ENCODE measurements at regions not wholly inside any gene's neighbourhood (a gene's known extent, or its start where the extent isn't known, plus 50 kb on each side); places are given as distances from the start of the nearest gene placed in this dataset.
"Not testable (repeated sequence)": the region's sequence is repeated elsewhere in the genome, so short reads cannot be mapped to it uniquely, and the experiment has no call there.

GRCh38 chr6:160818934-160819333 is 116.9 kb downstream of the PLG start:
- Mint-ChIP-seq H3K36me3 (ENCODE audit: insufficient read depth, unreplicated experiment) (no peaks in the 10 kb centered on the region), H3K27ac (ENCODE audit: unreplicated experiment) (no peak overlapping the region), H3K27me3 (ENCODE audit: unreplicated experiment) (no peaks in the 10 kb centered on the region), H3K4me3 (ENCODE audit: low read depth, unreplicated experiment) (no peak overlapping the region), H3K9me3 (ENCODE audit: low read depth, unreplicated experiment) (no peaks in the 10 kb centered on the region), H3K4me1 (ENCODE audit: low read depth, unreplicated experiment) (no peaks in the 10 kb centered on the region)
- TF ChIP-seq, protein P1, sequence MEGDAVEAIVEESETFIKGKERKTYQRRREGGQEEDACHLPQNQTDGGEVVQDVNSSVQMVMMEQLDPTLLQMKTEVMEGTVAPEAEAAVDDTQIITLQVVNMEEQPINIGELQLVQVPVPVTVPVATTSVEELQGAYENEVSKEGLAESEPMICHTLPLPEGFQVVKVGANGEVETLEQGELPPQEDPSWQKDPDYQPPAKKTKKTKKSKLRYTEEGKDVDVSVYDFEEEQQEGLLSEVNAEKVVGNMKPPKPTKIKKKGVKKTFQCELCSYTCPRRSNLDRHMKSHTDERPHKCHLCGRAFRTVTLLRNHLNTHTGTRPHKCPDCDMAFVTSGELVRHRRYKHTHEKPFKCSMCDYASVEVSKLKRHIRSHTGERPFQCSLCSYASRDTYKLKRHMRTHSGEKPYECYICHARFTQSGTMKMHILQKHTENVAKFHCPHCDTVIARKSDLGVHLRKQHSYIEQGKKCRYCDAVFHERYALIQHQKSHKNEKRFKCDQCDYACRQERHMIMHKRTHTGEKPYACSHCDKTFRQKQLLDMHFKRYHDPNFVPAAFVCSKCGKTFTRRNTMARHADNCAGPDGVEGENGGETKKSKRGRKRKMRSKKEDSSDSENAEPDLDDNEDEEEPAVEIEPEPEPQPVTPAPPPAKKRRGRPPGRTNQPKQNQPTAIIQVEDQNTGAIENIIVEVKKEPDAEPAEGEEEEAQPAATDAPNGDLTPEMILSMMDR (IDR thresholded peaks at IDR 0.05; ENCODE audit: unreplicated experiment) = no peak
- intact Hi-C loops (cut with micrococcal nuclease; ENCODE audit: unreplicated experiment) = no loop called here
- DNase-seq = no peak
- CTCF ChIA-PET = no interaction called here
- BruUV-seq (replicated peaks) = no TSS peak

- DNase-seq; H3K4me1 Mint-ChIP-seq (ENCODE audit: low read depth, unreplicated experiment); H3K27me3 Mint-ChIP-seq (ENCODE audit: unreplicated experiment); H3K36me3 Mint-ChIP-seq (ENCODE audit: insufficient read depth, unreplicated experiment); H3K9me3 Mint-ChIP-seq (ENCODE audit: low read depth, unreplicated experiment); CTCF ChIA-PET; intact Hi-C loops (cut with micrococcal nuclease; ENCODE audit: unreplicated experiment); H3K4me3 Mint-ChIP-seq (ENCODE audit: low read depth, unreplicated experiment); H3K27ac Mint-ChIP-seq (ENCODE audit: unreplicated experiment); BruUV-seq (replicated peaks): not testable (repeated sequence)
Observed at GRCh38 chr6:160820661-160821060, 118.6 kb downstream of the PLG start.

GRCh38 chr6:160831739-160832138 is 129.7 kb downstream of the PLG start:
- no peaks in the 10 kb centered on the region for H3K36me3 Mint-ChIP-seq (ENCODE audit: insufficient read depth, unreplicated experiment)
- CTCF ChIA-PET = no interaction called here
- intact Hi-C loops (cut with micrococcal nuclease; ENCODE audit: unreplicated experiment) = no loop called here

GRCh38 chr6:160832422-160832821 is 130.4 kb downstream of the PLG start:
- H3K4me1 Mint-ChIP-seq (ENCODE audit: low read depth, unreplicated experiment) = peaks cover 8% of the 10 kb centered on the region
- intact Hi-C loops (cut with micrococcal nuclease; ENCODE audit: unreplicated experiment) = no loop called here
- TF ChIP-seq, protein P1 (IDR thresholded peaks at IDR 0.05; ENCODE audit: unreplicated experiment) = no peak
- no peak overlapping the region for H3K27ac Mint-ChIP-seq (ENCODE audit: unreplicated experiment)
- H3K4me3 Mint-ChIP-seq (ENCODE audit: low read depth, unreplicated experiment) = no peak overlapping the region
- H3K27me3 Mint-ChIP-seq (ENCODE audit: unreplicated experiment) = no peaks in the 10 kb centered on the region
- H3K36me3 Mint-ChIP-seq (ENCODE audit: insufficient read depth, unreplicated experiment) = no peaks in the 10 kb centered on the region
- H3K9me3 Mint-ChIP-seq (ENCODE audit: low read depth, unreplicated experiment) = no peaks in the 10 kb centered on the region
- DNase-seq = no peak
- no TSS peak for BruUV-seq (replicated peaks)
- CTCF ChIA-PET = no interaction called here

More at GRCh38 chr6:160831739-160832138, 129.7 kb downstream of the PLG start:
- TF ChIP-seq, protein P1 (IDR thresholded peaks at IDR 0.05; ENCODE audit: unreplicated experiment) = no peak
- Mint-ChIP-seq H3K4me1 (ENCODE audit: low read depth, unreplicated experiment) (peaks cover 8% of the 10 kb centered on the region), H3K27me3 (ENCODE audit: unreplicated experiment) (no peaks in the 10 kb centered on the region), H3K27ac (ENCODE audit: unreplicated experiment) (no peak overlapping the region), H3K9me3 (ENCODE audit: low read depth, unreplicated experiment) (no peaks in the 10 kb centered on the region), H3K4me3 (ENCODE audit: low read depth, unreplicated experiment) (no peak overlapping the region)
- DNase-seq = no peak
- no TSS peak for BruUV-seq (replicated peaks)

DNA sequence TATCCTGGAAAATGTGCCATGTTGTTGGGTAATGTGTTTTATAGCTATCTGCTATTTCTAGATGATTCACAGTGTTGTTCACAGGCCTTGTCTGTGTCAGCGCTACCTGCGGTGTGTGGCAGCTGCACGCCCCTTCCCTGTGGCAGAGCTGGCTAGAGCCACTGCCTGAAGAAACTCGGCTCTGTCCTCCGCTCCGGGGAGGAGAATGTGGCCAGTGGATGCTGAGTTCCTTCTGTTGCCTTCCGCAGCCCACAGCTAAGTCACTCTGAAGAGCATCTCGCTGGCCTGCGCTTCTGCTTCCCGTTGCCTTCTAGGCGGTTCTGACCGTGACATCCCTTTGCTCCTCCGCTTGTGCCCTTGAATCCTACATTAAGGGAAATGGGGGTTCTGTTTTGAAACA is 135.1 kb downstream of the PLG start:
- BruUV-seq (replicated peaks) = no TSS peak
- intact Hi-C loops (cut with micrococcal nuclease; ENCODE audit: unreplicated experiment) = no loop called here
- TF ChIP-seq, protein P1 (IDR thresholded peaks at IDR 0.05; ENCODE audit: unreplicated experiment) = no peak
- H3K9me3 Mint-ChIP-seq (ENCODE audit: low read depth, unreplicated experiment) = no peaks in the 10 kb centered on the region
- no peak overlapping the region for H3K27ac Mint-ChIP-seq (ENCODE audit: unreplicated experiment)
- no peaks in the 10 kb centered on the region for H3K4me1 Mint-ChIP-seq (ENCODE audit: low read depth, unreplicated experiment)
- no peak overlapping the region for H3K4me3 Mint-ChIP-seq (ENCODE audit: low read depth, unreplicated experiment)
- DNase-seq = no peak
- no peaks in the 10 kb centered on the region for H3K27me3 Mint-ChIP-seq (ENCODE audit: unreplicated experiment)
- no peaks in the 10 kb centered on the region for H3K36me3 Mint-ChIP-seq (ENCODE audit: insufficient read depth, unreplicated experiment)
- CTCF ChIA-PET = no interaction called here
